GM21786 (cell line): ENCODE measurements at regions not wholly inside any gene's neighbourhood (a gene's known extent, or its start where the extent isn't known, plus 50 kb on each side); places are given as distances from the start of the nearest gene placed in this dataset.
"Not testable (repeated sequence)": the region's sequence is repeated elsewhere in the genome, so short reads cannot be mapped to it uniquely, and the experiment has no call there.

Source experiments
- ATAC-seq: cut with Tn5 transposase; IDR thresholded peaks from one replicate; pipeline ENCODE4 v1.9.1; 2021; ENCODE audit not compliant: unreplicated experiment

GRCh38 chr2:183780072-183780471 is 655.8 kb downstream of the NUP35 start:
- ATAC-seq = no peak

GRCh38 chr2:183782436-183782835 is 658.2 kb downstream of the NUP35 start:
- ATAC-seq = no peak

GRCh38 chr2:183788796-183789195 is 664.6 kb downstream of the NUP35 start:
- not testable (repeated sequence) for ATAC-seq

- ATAC-seq = not testable (repeated sequence)
Measured at GRCh38 chr2:183792165-183792924, 668.1 kb downstream of the NUP35 start.

GRCh38 chr2:183798535-183798934 is 674.3 kb downstream of the NUP35 start:
- no peak for ATAC-seq

GRCh38 chr2:183799761-183800160 is 675.5 kb downstream of the NUP35 start:
- ATAC-seq = no peak

GRCh38 chr2:183803596-183803995 is 679.4 kb downstream of the NUP35 start:
- no peak for ATAC-seq

- no peak for ATAC-seq
Measured at GRCh38 chr2:183807870-183808269, 683.6 kb downstream of the NUP35 start.

- no peak for ATAC-seq
Measured at GRCh38 chr2:183809404-183809803, 685.2 kb downstream of the NUP35 start.

- ATAC-seq = no peak
Measured at GRCh38 chr2:183811281-183811680, 687.0 kb downstream of the NUP35 start.

GRCh38 chr2:183812091-183812490 is 687.8 kb downstream of the NUP35 start:
- no peak for ATAC-seq

GRCh38 chr2:183825710-183826109 is 701.5 kb downstream of the NUP35 start:
- no peak for ATAC-seq

- no peak for ATAC-seq
Measured at GRCh38 chr2:183829931-183830330, 705.7 kb downstream of the NUP35 start.

GRCh38 chr2:183837157-183837556 is 712.9 kb downstream of the NUP35 start:
- ATAC-seq = no peak

- ATAC-seq = no peak
Measured at GRCh38 chr2:183838295-183838694, 714.1 kb downstream of the NUP35 start.

- no peak for ATAC-seq
Measured at GRCh38 chr2:183840061-183840584, 715.9 kb downstream of the NUP35 start.

GRCh38 chr2:183849826-183850225 is 725.6 kb downstream of the NUP35 start:
- ATAC-seq = not testable (repeated sequence)

GRCh38 chr2:183859129-183859528 is 734.9 kb downstream of the NUP35 start:
- ATAC-seq = no peak

GRCh38 chr2:183866666-183867065 is 731.7 kb upstream of the ZNF804A start:
- ATAC-seq = no peak

GRCh38 chr2:183867206-183867605 is 731.1 kb upstream of the ZNF804A start:
- no peak for ATAC-seq

GRCh38 chr2:183868153-183868552 is 730.2 kb upstream of the ZNF804A start:
- no peak for ATAC-seq

GRCh38 chr2:183868707-183869106 is 729.6 kb upstream of the ZNF804A start:
- ATAC-seq = no peak

GRCh38 chr2:183872131-183872530 is 726.2 kb upstream of the ZNF804A start:
- ATAC-seq = no peak
